ENCODE measurements at regions not wholly inside any gene's neighbourhood (a gene's known extent, or its start where the extent isn't known, plus 50 kb on each side); places are given as distances from the start of the nearest gene placed in this dataset.

GRCh38 chr3:170766253-170766652 is 103.7 kb downstream of the RPL22L1 start:
- WGBS, 2 experiments (ENCODE audit: extremely low coverage in 1 of 2, insufficient coverage in 1 of 2, insufficient read length in 1 of 2, insufficient replicate concordance in 2 of 2, low coverage in 1 of 2, low lambda C conversion rate in 2 of 2, missing lambda C conversion rate in 1 of 2): 92% methylated on average over 3 of the region's 3 CpGs; no CpG with 5 or more reads in 1 of the 2 experiments
- no peaks in the 10 kb centered on the region for H3K23me2 ChIP-seq (ENCODE audit: low read depth, low read length)
- H3K27me3 ChIP-seq (replicated peaks in 1 of 4; ENCODE audit: control insufficient read depth in 3 of 4, extremely low read depth in 1 of 4, insufficient read depth in 3 of 4, low read length in 3 of 4): no peaks in the 10 kb centered on the region
- H3K4me2 ChIP-seq (ENCODE audit: insufficient read depth in 1 of 2, low read depth in 2 of 2, low read length in 2 of 2): no peak overlapping the region
- no peak overlapping the region for H4K91ac ChIP-seq (replicated peaks; ENCODE audit: insufficient read length, low read length)
- no peak overlapping the region for H3K14ac ChIP-seq (ENCODE audit: insufficient read length)
- DNase-seq (ENCODE audit: low read depth in 1 of 2, low spot score in 2 of 2) (no peak), FAIRE-seq (no peak)
- no peak overlapping the region for H2BK15ac ChIP-seq (ENCODE audit: low read length)
- no peak overlapping the region for H3K9ac ChIP-seq (replicated peaks in 1 of 4; ENCODE audit: extremely low read depth in 1 of 4, low read depth in 3 of 4, low read length in 3 of 4)
- no peak overlapping the region for H3K56ac ChIP-seq (replicated peaks; ENCODE audit: insufficient read length, low read depth, low read length)
- H2BK20ac ChIP-seq (ENCODE audit: low read length): no peak overlapping the region
- no peak overlapping the region for H3K18ac ChIP-seq (ENCODE audit: extremely low read depth, low read length)
- no peak overlapping the region for H3K4me3 ChIP-seq (ENCODE audit: extremely low read depth in 1 of 4, insufficient read depth in 2 of 4, low read depth in 3 of 4, low read length in 4 of 4)
- no peak overlapping the region for H2AFZ ChIP-seq (ENCODE audit: low read length)
- peaks cover 0 to 5% (median 0%) of the 10 kb centered on the region in 4 experiments; a peak in 2 of 7 replicates for H3K4me1 ChIP-seq (replicated peaks in 1 of 4; ENCODE audit: control insufficient read depth in 3 of 4, insufficient read depth in 4 of 4, low read length in 3 of 4)
- no peak overlapping the region for H3K4ac ChIP-seq (replicated peaks; ENCODE audit: insufficient read length, low read depth, low read length)
- H2BK120ac ChIP-seq (replicated peaks; ENCODE audit: low read depth, low read length): no peak overlapping the region
- no peaks in the 10 kb centered on the region for H3K79me2 ChIP-seq (ENCODE audit: control insufficient read depth in 1 of 2, insufficient read depth in 2 of 2, low read length in 2 of 2)
- no peak overlapping the region for H4K5ac ChIP-seq (ENCODE audit: insufficient read length, low read depth, low read length)
- no peaks in the 10 kb centered on the region for H3K9me3 ChIP-seq (ENCODE audit: insufficient read depth in 2 of 2, low read depth in 1 of 2, low read length in 1 of 2)
- H4K8ac ChIP-seq (ENCODE audit: extremely low read depth, insufficient read depth, low read length): no peak overlapping the region
- H3K79me1 ChIP-seq (ENCODE audit: low read depth, low read length): no peaks in the 10 kb centered on the region
- H3K27ac ChIP-seq (ENCODE audit: low read depth, low read length): no peak overlapping the region
- no peak overlapping the region for H2AK5ac ChIP-seq (ENCODE audit: low read depth, low read length)
- no peak overlapping the region for H2BK12ac ChIP-seq (ENCODE audit: low read depth, low read length)
- POLR2A ChIA-PET (ENCODE audit: partially characterized antibody): no interaction called here
- H2BK5ac ChIP-seq (ENCODE audit: low read depth, low read length): no peak overlapping the region
- no peaks in the 10 kb centered on the region for H3K36me3 ChIP-seq (ENCODE audit: control insufficient read depth in 2 of 4, insufficient read depth in 4 of 4, low read length in 3 of 4)
- H4K20me1 ChIP-seq (replicated peaks in 1 of 2; ENCODE audit: control insufficient read depth in 1 of 2, insufficient read depth in 2 of 2, low read length in 2 of 2): no peaks in the 10 kb centered on the region
- CTCF ChIA-PET (ENCODE audit: partially characterized antibody): interaction anchor here (2.1 kb wide), 1 partner anchor 352 kb away, joined by 6 read pairs; no protein-coding TSS in a partner anchor
- no peak overlapping the region for H3K23ac ChIP-seq (ENCODE audit: insufficient read length)
- TF ChIP-seq SIN3A (conservative IDR thresholded peaks at IDR 0.05 in 1 of 2, IDR thresholded peaks at IDR 0.05 in 1 of 2; ENCODE audit: low read depth in 1 of 2, low read length in 2 of 2): no peak
- TF ChIP-seq JUN (IDR thresholded peaks at IDR 0.05; ENCODE audit: low read depth, low read length): no peak
- no peak for TF ChIP-seq SRF (IDR thresholded peaks at IDR 0.05; ENCODE audit: low read depth, low read length)
- TF ChIP-seq TCF12 (IDR thresholded peaks at IDR 0.05; ENCODE audit: low read depth, low read length): no peak
- TF ChIP-seq, protein P1, sequence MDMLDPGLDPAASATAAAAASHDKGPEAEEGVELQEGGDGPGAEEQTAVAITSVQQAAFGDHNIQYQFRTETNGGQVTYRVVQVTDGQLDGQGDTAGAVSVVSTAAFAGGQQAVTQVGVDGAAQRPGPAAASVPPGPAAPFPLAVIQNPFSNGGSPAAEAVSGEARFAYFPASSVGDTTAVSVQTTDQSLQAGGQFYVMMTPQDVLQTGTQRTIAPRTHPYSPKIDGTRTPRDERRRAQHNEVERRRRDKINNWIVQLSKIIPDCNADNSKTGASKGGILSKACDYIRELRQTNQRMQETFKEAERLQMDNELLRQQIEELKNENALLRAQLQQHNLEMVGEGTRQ (IDR thresholded peaks at IDR 0.05; ENCODE audit: low read length): no peak
- TF ChIP-seq KDM4A (IDR thresholded peaks at IDR 0.05; ENCODE audit: low read depth, low read length, severe bottlenecking): no peak
- no peak for TF ChIP-seq TAF7 (optimal IDR thresholded peaks at IDR 0.05; ENCODE audit: borderline replicate concordance, low read depth, low read length)
- no peak for TF ChIP-seq SP1 (IDR thresholded peaks at IDR 0.05; ENCODE audit: low read depth, low read length)
- TF ChIP-seq, protein P2, sequence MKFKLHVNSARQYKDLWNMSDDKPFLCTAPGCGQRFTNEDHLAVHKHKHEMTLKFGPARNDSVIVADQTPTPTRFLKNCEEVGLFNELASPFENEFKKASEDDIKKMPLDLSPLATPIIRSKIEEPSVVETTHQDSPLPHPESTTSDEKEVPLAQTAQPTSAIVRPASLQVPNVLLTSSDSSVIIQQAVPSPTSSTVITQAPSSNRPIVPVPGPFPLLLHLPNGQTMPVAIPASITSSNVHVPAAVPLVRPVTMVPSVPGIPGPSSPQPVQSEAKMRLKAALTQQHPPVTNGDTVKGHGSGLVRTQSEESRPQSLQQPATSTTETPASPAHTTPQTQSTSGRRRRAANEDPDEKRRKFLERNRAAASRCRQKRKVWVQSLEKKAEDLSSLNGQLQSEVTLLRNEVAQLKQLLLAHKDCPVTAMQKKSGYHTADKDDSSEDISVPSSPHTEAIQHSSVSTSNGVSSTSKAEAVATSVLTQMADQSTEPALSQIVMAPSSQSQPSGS (IDR thresholded peaks at IDR 0.05; ENCODE audit: low read length): no peak
- no peak for TF ChIP-seq CEBPB (IDR thresholded peaks at IDR 0.05; ENCODE audit: low read depth, low read length)
- no peak for TF ChIP-seq SIX5 (IDR thresholded peaks at IDR 0.05; ENCODE audit: low read depth, low read length)
- no peak for TF ChIP-seq RFX5 (IDR thresholded peaks at IDR 0.05; ENCODE audit: borderline replicate concordance, low read depth, low read length)
- no peak for TF ChIP-seq NRF1 (IDR thresholded peaks at IDR 0.05; ENCODE audit: low read depth, low read length)
